Inferior parietal cortex (tissue), 1 donor: ENCODE measurements at regions not wholly inside any gene's neighbourhood (a gene's known extent, or its start where the extent isn't known, plus 50 kb on each side); places are given as distances from the start of the nearest gene placed in this dataset.
A peak's percentile ranks its signal among the peaks of the same experiment; 100 is the strongest.
"Not testable (repeated sequence)": the region's sequence is repeated elsewhere in the genome, so short reads cannot be mapped to it uniquely, and the experiment has no call there.

ENCODE experiments used
- DNase-seq: peaks from one replicate; pipeline ENCODE4 v3.0.0-alpha.2; 2016; ENCODE audit errors: extremely low spot score

DNA sequence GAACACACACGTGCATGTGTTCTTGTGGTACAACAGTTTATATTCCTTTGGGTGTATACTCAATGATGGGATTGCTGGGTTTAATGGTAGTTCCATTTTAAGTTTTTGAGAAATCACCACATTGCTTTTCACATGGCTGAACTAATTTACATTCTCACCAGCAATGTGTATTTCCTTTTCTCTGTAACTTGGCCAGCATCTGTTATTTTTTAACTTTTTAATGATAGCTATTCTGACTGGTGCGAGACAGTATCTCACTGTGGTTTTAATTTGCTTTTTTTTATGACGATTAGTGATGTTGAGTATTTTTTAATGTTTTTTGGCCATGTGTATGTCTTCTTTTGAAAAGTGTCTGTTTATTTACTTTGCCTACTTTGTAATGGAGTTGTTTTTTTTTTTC lies 256.6 kb downstream of the ZWINT start:
- no peak for DNase-seq

- DNase-seq = no peak
Measured at GRCh38 chr10:56096226-56096517, 264.9 kb downstream of the ZWINT start.

- no peak for DNase-seq
Measured at GRCh38 chr10:56095506-56096225, 265.4 kb downstream of the ZWINT start.

- not testable (repeated sequence) for DNase-seq
Measured at GRCh38 chr10:56093645-56094044, 267.4 kb downstream of the ZWINT start.

GRCh38 chr10:56091872-56092271 lies 269.2 kb downstream of the ZWINT start:
- DNase-seq = no peak

GRCh38 chr10:56090914-56091540 lies 270.0 kb downstream of the ZWINT start:
- no peak for DNase-seq

- no peak for DNase-seq
Measured at GRCh38 chr10:56085406-56086122, 275.5 kb downstream of the ZWINT start.

- no peak for DNase-seq
Measured at GRCh38 chr10:56082169-56082568, 278.9 kb downstream of the ZWINT start.

- no peak for DNase-seq
Measured at GRCh38 chr10:56068473-56069263, 292.4 kb downstream of the ZWINT start.

DNA sequence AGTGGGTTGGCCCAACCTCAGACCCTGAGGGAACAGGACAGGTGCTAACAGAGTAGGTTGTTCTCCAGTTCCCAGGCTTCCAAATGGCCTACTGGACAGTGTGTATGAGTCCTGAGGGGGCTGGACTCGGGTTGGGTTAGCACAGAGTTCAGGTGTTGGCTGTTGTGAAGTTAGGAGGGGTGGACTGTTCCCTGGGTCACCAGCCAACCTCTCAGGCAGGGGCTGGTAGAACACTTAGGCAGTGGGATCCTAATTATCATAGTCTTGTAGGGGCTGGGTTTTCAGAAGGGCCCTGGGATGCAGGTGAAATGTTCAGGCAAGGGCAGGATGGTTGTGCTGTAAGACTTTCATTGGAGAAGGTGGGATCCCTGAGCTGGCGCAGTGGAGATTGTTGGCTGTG lies 293.0 kb downstream of the ZWINT start:
- DNase-seq = no peak

GRCh38 chr10:56063642-56064041 lies 297.4 kb downstream of the ZWINT start:
- no peak for DNase-seq

- no peak for DNase-seq
Measured at GRCh38 chr10:56057860-56058259, 303.2 kb downstream of the ZWINT start.

GRCh38 chr10:56035489-56035888 lies 325.6 kb downstream of the ZWINT start:
- DNase-seq = no peak

GRCh38 chr10:56028298-56029132 lies 332.5 kb downstream of the ZWINT start:
- no peak for DNase-seq

DNA sequence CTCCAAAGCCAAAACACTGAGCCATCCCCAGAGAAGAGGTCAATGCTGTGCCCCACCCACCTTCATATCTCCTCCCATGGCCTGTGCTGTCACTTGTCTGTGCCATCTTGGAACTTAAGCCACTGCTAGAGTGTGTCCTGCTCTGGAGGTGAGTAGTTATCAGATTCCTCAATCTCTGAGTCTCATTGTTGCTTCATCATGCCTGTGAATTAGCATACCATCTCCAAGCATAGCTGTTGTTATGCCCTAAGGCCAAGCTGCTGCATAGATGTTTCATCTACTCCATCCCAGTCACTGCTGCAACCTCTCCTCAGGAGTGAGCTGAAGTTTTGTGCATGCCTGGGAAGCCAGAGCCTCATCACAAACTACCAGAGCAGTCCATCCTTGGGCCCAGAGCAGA lies 349.0 kb downstream of the ZWINT start:
- DNase-seq = no peak

- no peak for DNase-seq
Measured at GRCh38 chr10:56003555-56003954, 357.5 kb downstream of the ZWINT start.

DNA sequence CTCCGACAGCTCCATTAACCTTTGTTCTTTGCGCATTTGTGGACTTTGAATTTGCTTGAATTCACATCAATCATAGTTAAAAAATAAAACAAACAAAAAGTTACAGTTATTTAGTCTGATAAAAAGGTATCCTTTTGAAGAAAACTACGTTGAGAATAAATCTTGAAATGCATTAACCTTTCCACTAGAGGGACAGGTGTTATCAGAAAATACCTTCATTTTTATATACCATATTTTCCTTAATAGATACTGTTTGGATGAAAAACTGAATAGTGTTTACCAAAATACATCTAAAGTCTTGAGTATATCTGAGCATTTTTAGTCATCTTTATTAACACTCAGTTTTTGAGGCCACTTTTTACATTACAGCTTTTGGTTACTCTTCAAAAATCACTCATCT lies 371.9 kb downstream of the ZWINT start:
- DNase-seq = no peak

DNA sequence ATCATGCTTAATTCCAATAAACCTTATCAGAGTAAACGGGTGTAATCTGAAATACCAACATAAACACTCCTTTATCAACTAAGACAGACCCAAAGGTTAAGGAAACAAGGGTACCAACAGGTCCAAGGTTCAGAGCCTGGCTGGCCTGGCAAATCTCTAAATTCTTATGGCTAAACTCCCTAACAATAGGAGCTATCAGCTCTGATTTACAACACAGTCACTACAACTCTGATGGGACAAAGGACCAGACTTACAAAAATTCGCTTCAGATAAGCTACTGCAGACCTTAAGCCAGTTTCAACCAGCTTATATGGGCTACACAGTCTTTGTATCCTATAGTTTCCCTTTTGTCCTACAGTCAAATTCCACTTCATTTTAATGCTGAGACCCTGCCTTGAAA lies 381.9 kb downstream of the ZWINT start:
- no peak for DNase-seq

DNA sequence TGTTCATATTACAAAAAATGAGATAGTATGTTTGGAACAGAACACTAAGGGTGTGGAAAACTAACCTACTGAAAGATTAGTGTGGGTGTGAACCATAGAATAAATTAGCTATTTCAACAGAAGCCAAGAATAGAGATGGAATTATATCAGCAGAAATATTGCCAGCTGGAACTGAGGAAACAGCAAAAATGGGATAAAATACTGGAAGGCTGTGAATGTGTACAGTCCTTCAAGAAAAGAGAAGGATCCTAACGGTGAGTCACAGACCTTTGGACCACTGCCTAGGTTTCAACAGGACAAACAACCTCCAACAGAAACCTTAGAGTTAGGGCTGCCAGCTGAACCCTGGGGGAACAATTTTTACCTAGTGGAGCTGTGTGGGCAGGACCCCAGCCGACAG lies 395.0 kb downstream of the ZWINT start:
- peak; percentile 41 for DNase-seq

DNA sequence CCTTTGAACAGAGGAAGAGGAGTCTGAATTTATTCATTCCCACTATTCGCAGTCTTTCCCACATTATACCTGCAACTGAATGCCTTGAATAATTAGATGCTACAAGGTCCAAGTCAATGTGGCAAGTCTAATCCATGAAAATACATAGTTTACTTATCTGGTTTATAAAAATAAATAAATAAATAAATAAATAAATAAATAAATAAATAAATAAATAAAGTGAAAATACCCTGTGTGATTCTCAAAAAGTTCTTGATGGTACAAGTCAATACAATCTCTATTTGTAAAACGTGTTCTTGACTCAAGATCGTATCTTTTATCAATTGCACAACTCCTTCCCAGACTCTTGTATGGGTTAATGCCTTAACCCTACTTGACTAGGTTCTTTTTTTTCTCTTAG lies 417.7 kb downstream of the ZWINT start:
- no peak for DNase-seq

DNA sequence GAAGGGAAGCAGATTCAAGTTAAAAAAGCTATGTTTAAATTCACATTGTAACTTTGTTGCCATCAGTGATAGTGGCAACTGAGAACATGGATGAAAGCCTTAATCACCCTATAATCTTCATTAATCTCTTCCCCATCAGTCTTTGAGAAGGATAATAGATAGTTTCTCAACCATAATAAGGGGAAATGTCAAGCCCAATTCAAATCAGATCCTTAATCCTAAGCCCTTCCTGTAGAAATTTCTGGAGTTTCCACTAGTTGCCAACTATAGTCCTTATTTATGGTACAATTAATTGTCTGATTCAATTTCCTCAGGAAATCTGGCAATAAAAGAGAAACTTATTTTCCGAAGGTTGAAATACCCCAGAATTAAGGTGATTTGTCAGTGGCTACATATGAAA lies 431.8 kb downstream of the ZWINT start:
- DNase-seq = no peak
